Muscle layer of duodenum (tissue), 2 donors: ENCODE measurements at regions not wholly inside any gene's neighbourhood (a gene's known extent, or its start where the extent isn't known, plus 50 kb on each side); places are given as distances from the start of the nearest gene placed in this dataset.
A peak's percentile ranks its signal among the peaks of the same experiment; 100 is the strongest.

Source experiments
- H3K27ac ChIP-seq: one replicate; pipeline ENCODE4 v1.7.0; 2013; ENCODE audit warnings: mild to moderate bottlenecking, low read length
- H3K27me3 ChIP-seq: one replicate; pipeline ENCODE4 v1.7.0; 2013; ENCODE audit warnings: low read depth, mild to moderate bottlenecking, control low read depth, low read length
- H3K36me3 ChIP-seq, 2 donors: one replicate each; pipeline ENCODE4 v1.7.0; 2013; ENCODE audit warnings: low read length in 2 of 2, control low read depth in 1 of 2, mild to moderate bottlenecking in 1 of 2; ENCODE audit not compliant: insufficient read depth in 2 of 2, control insufficient read depth in 1 of 2
- H3K4me1 ChIP-seq, 2 donors: one replicate each; pipeline ENCODE4 v1.7.0; 2013; ENCODE audit warnings: low read length in 2 of 2, mild to moderate bottlenecking in 2 of 2, control low read depth in 1 of 2, moderate library complexity in 1 of 2; ENCODE audit not compliant: insufficient read depth in 2 of 2, control insufficient read depth in 1 of 2
- H3K4me3 ChIP-seq, 2 donors: one replicate each; pipeline ENCODE4 v1.7.0; 2013; ENCODE audit warnings: low read length in 2 of 2, low read depth in 1 of 2, mild to moderate bottlenecking in 1 of 2
- H3K9me3 ChIP-seq, 2 donors: one replicate each; pipeline ENCODE4 v1.7.0; 2013; ENCODE audit warnings: low read length in 2 of 2, control low read depth in 1 of 2, mild to moderate bottlenecking in 1 of 2; ENCODE audit not compliant: control insufficient read depth in 1 of 2
- donor health status: healthy.

GRCh38 chr7:22601408-22601807, 101.4 kb upstream of the STEAP1B start:
- Histone ChIP-seq H3K9me3 (no peaks in the 10 kb centered on the region), H3K36me3 (no peaks in the 10 kb centered on the region), H3K27me3 (no peaks in the 10 kb centered on the region), H3K27ac (peak overlapping the region; percentile 35), H3K4me1 (peaks cover 0 to 6% of the 10 kb centered on the region in 2 donors), H3K4me3 (no peak overlapping the region)

- no peaks in the 10 kb centered on the region for H3K9me3 ChIP-seq
- H3K27ac ChIP-seq = no peak overlapping the region
- no peaks in the 10 kb centered on the region for H3K36me3 ChIP-seq
- no peak overlapping the region for H3K4me3 ChIP-seq
- peaks cover 0 to 7% of the 10 kb centered on the region in 2 donors for H3K4me1 ChIP-seq
- H3K27me3 ChIP-seq = no peaks in the 10 kb centered on the region
These were observed 101.0 kb upstream of the STEAP1B start for GRCh38 chr7:22601003-22601402.

- Histone ChIP-seq H3K27me3 (no peaks in the 10 kb centered on the region), H3K27ac (no peak overlapping the region), H3K4me3 (no peak overlapping the region), H3K4me1 (peaks cover 0 to 7% of the 10 kb centered on the region in 2 donors), H3K36me3 (no peaks in the 10 kb centered on the region), H3K9me3 (no peaks in the 10 kb centered on the region)
These were observed 98.4 kb upstream of the STEAP1B start for GRCh38 chr7:22598318-22598920.

GRCh38 chr7:22597844-22598243, 97.9 kb upstream of the STEAP1B start:
- Histone ChIP-seq H3K4me1 (peaks cover 0 to 7% of the 10 kb centered on the region in 2 donors), H3K27ac (no peak overlapping the region), H3K36me3 (no peaks in the 10 kb centered on the region), H3K4me3 (no peak overlapping the region), H3K27me3 (no peaks in the 10 kb centered on the region), H3K9me3 (no peaks in the 10 kb centered on the region)

- Histone ChIP-seq H3K27me3 (no peaks in the 10 kb centered on the region), H3K4me3 (no peak overlapping the region), H3K4me1 (peaks cover 0 to 5% of the 10 kb centered on the region in 2 donors), H3K27ac (no peak overlapping the region), H3K9me3 (no peaks in the 10 kb centered on the region), H3K36me3 (no peaks in the 10 kb centered on the region)
These were observed 96.9 kb upstream of the STEAP1B start for GRCh38 chr7:22596763-22597400.

GRCh38 chr7:22594020-22594419, 94.0 kb upstream of the STEAP1B start:
- Histone ChIP-seq H3K4me3 (no peak overlapping the region), H3K36me3 (no peaks in the 10 kb centered on the region), H3K9me3 (no peaks in the 10 kb centered on the region), H3K27me3 (no peaks in the 10 kb centered on the region), H3K27ac (no peak overlapping the region), H3K4me1 (peaks cover 0 to 3% of the 10 kb centered on the region in 2 donors)

GRCh38 chr7:22591271-22591670, 91.3 kb upstream of the STEAP1B start:
- Histone ChIP-seq H3K27me3 (no peaks in the 10 kb centered on the region), H3K27ac (no peak overlapping the region), H3K9me3 (no peaks in the 10 kb centered on the region), H3K36me3 (no peaks in the 10 kb centered on the region), H3K4me1 (peaks cover 0 to 4% of the 10 kb centered on the region in 2 donors), H3K4me3 (no peak overlapping the region)

- Histone ChIP-seq H3K36me3 (no peaks in the 10 kb centered on the region), H3K9me3 (no peaks in the 10 kb centered on the region), H3K4me1 (peaks cover 0 to 4% of the 10 kb centered on the region in 2 donors), H3K27me3 (no peaks in the 10 kb centered on the region), H3K4me3 (no peak overlapping the region), H3K27ac (no peak overlapping the region)
These were observed 89.7 kb upstream of the STEAP1B start for GRCh38 chr7:22589641-22590201.

GRCh38 chr7:22588351-22588750, 88.4 kb upstream of the STEAP1B start:
- Histone ChIP-seq H3K9me3 (no peaks in the 10 kb centered on the region), H3K4me3 (no peak overlapping the region), H3K27me3 (no peaks in the 10 kb centered on the region), H3K4me1 (peaks cover 0 to 8% of the 10 kb centered on the region in 2 donors), H3K36me3 (no peaks in the 10 kb centered on the region), H3K27ac (no peak overlapping the region)

GRCh38 chr7:22587322-22587721, 87.3 kb upstream of the STEAP1B start:
- Histone ChIP-seq H3K27ac (no peak overlapping the region), H3K4me1 (peaks cover 0 to 8% of the 10 kb centered on the region in 2 donors), H3K9me3 (no peaks in the 10 kb centered on the region), H3K4me3 (no peak overlapping the region), H3K36me3 (no peaks in the 10 kb centered on the region), H3K27me3 (no peaks in the 10 kb centered on the region)

GRCh38 chr7:22586786-22587140, 86.8 kb upstream of the STEAP1B start:
- no peak overlapping the region for H3K27ac ChIP-seq
- H3K9me3 ChIP-seq = no peaks in the 10 kb centered on the region

More at GRCh38 chr7:22586786-22587140, 86.8 kb upstream of the STEAP1B start:
- Histone ChIP-seq H3K36me3 (no peaks in the 10 kb centered on the region), H3K4me3 (no peak overlapping the region), H3K4me1 (peaks cover 0 to 8% of the 10 kb centered on the region in 2 donors), H3K27me3 (no peaks in the 10 kb centered on the region)
